ENCODE measurements at regions not wholly inside any gene's neighbourhood (a gene's known extent, or its start where the extent isn't known, plus 50 kb on each side); places are given as distances from the start of the nearest gene placed in this dataset.

- Histone ChIP-seq H3K4me3 (ENCODE audit: insufficient read depth, low read depth, low read length) (no peak overlapping the region), H2BK120ac (ENCODE audit: low read depth, low read length) (no peak overlapping the region), H4K20me1 (ENCODE audit: insufficient read depth, low read length) (no peaks in the 10 kb centered on the region), H2BK5ac (ENCODE audit: low read depth, low read length, poor library complexity, severe bottlenecking) (no peak overlapping the region), H3K18ac (ENCODE audit: low read depth, low read length) (no peak overlapping the region), H3K79me1 (ENCODE audit: low read depth in 1 of 2, low read length in 2 of 2) (no peaks in the 10 kb centered on the region), H3K9ac (ENCODE audit: low read depth, low read length) (no peak overlapping the region), H3K27ac (ENCODE audit: insufficient read depth, low read length) (no peak overlapping the region), H3K4me2 (ENCODE audit: low read depth, low read length) (no peak overlapping the region), H3K23ac (ENCODE audit: low read depth, low read length) (no peak overlapping the region), H3K36me3 (ENCODE audit: control insufficient read depth, insufficient read depth, low read length) (no peaks in the 10 kb centered on the region), H3K4ac (ENCODE audit: low read depth, low read length) (no peak overlapping the region), H2BK15ac (ENCODE audit: low read depth, low read length) (no peak overlapping the region), H2AK5ac (ENCODE audit: low read depth, low read length) (no peak overlapping the region), H2AFZ (replicated peaks; ENCODE audit: low read length, poor library complexity) (no peak overlapping the region), H2BK20ac (ENCODE audit: low read depth, low read length) (no peak overlapping the region), H4K8ac (ENCODE audit: low read depth in 2 of 2, low read length in 2 of 2) (no peak overlapping the region), H3K14ac (replicated peaks; ENCODE audit: low read depth, low read length) (no peak overlapping the region), H3K9me1 (ENCODE audit: insufficient read depth, low read length) (no peaks in the 10 kb centered on the region), H3K27me3 (ENCODE audit: control insufficient read depth, insufficient read depth, low read length) (no peaks in the 10 kb centered on the region), H4K5ac (ENCODE audit: low read depth, low read length) (no peak overlapping the region), H3K4me1 (ENCODE audit: control insufficient read depth, insufficient read depth, low read length) (no peaks in the 10 kb centered on the region), H4K91ac (ENCODE audit: insufficient read depth, low read depth, low read length) (no peak overlapping the region), H3K56ac (ENCODE audit: extremely low read depth, insufficient read depth, low read length) (no peak overlapping the region), H2AK9ac (replicated peaks; ENCODE audit: low read depth, low read length, poor library complexity) (no peak overlapping the region), H3K9me3 (ENCODE audit: control insufficient read depth, insufficient read depth, low read length) (peaks cover 6% of the 10 kb centered on the region)
- intact Hi-C loops (cut with micrococcal nuclease) (no loop called here), dilution Hi-C loops (cut with HindIII; ENCODE audit: low sequenced_read_pairs, unreplicated experiment) (no loop called here), in situ Hi-C loops (cut with MboI; ENCODE audit: low sequenced_read_pairs) (no loop called here)
- no TSS peak for BruUV-seq (replicated peaks)
- ChIA-PET CTCF (no interaction called here), POLR2A (ENCODE audit: unreplicated experiment) (no interaction called here)
- WGBS, 2 experiments (ENCODE audit: extremely low coverage in 2 of 2, insufficient read length in 1 of 2) = no CpG with 5 or more reads among the region's 2 CpGs
- DNase-seq = no peak
- TF ChIP-seq MAZ (IDR thresholded peaks at IDR 0.05; ENCODE audit: borderline replicate concordance, low read depth, low read length) (no peak), CEBPB (IDR thresholded peaks at IDR 0.05; ENCODE audit: low read depth, low read length) (no peak), MXI1 (IDR thresholded peaks at IDR 0.05; ENCODE audit: borderline replicate concordance, low read depth, low read length) (no peak), RAD21 (IDR thresholded peaks at IDR 0.05; ENCODE audit: low read length) (no peak), MAFK (IDR thresholded peaks at IDR 0.05; ENCODE audit: low read depth, low read length) (no peak)
- no peak for ATAC-seq (ENCODE audit: low read depth)
These were observed 361.6 kb downstream of the MYCN start for GRCh38 chr2:16301961-16302360.

Measured in IMR-90 (cell line).